ENCODE measurements at regions not wholly inside any gene's neighbourhood (a gene's known extent, or its start where the extent isn't known, plus 50 kb on each side); places are given as distances from the start of the nearest gene placed in this dataset.
"Not testable (repeated sequence)": the region's sequence is repeated elsewhere in the genome, so short reads cannot be mapped to it uniquely, and the experiment has no call there.

GRCh38 chr18:49694402-49694801 lies 118.9 kb downstream of the ACAA2 start:
- no peak for DNase-seq (ENCODE audit: low spot score)

- no peak for DNase-seq (ENCODE audit: low spot score)
Measured at GRCh38 chr18:49693717-49694005, 119.7 kb downstream of the ACAA2 start.

GRCh38 chr18:49692906-49693716 lies 120.2 kb downstream of the ACAA2 start:
- DNase-seq (ENCODE audit: low spot score), result no peak

GRCh38 chr18:49691177-49691608 lies 122.1 kb downstream of the ACAA2 start:
- peak; percentile 85 for DNase-seq (ENCODE audit: low spot score)

GRCh38 chr18:49690312-49690711 lies 123.0 kb downstream of the ACAA2 start:
- peak; percentile 44 for DNase-seq (ENCODE audit: low spot score)

GRCh38 chr18:49685231-49685942 lies 123.5 kb downstream of the LIPG start:
- DNase-seq (ENCODE audit: low spot score), result no peak

GRCh38 chr18:49682803-49683190 lies 120.9 kb downstream of the LIPG start:
- DNase-seq (ENCODE audit: low spot score), result not testable (repeated sequence)

GRCh38 chr18:49682173-49682802 lies 120.4 kb downstream of the LIPG start:
- no peak for DNase-seq (ENCODE audit: low spot score)

GRCh38 chr18:49681387-49681786 lies 119.5 kb downstream of the LIPG start:
- no peak for DNase-seq (ENCODE audit: low spot score)

- no peak for DNase-seq (ENCODE audit: low spot score)
Measured at GRCh38 chr18:49678440-49678839, 116.6 kb downstream of the LIPG start.

- no peak for DNase-seq (ENCODE audit: low spot score)
Measured at GRCh38 chr18:49677762-49678413, 116.0 kb downstream of the LIPG start.

- DNase-seq (ENCODE audit: low spot score), result no peak
Measured at GRCh38 chr18:49677081-49677480, 115.2 kb downstream of the LIPG start.

GRCh38 chr18:49673281-49673680 lies 111.4 kb downstream of the LIPG start:
- no peak for DNase-seq (ENCODE audit: low spot score)

- no peak for DNase-seq (ENCODE audit: low spot score)
Measured at GRCh38 chr18:49672853-49673252, 111.0 kb downstream of the LIPG start.

- no peak for DNase-seq (ENCODE audit: low spot score)
Measured at GRCh38 chr18:49669403-49669802, 107.5 kb downstream of the LIPG start.

GRCh38 chr18:49668574-49669275 lies 106.9 kb downstream of the LIPG start:
- DNase-seq (ENCODE audit: low spot score), result no peak

GRCh38 chr18:49667462-49667861 lies 105.6 kb downstream of the LIPG start:
- no peak for DNase-seq (ENCODE audit: low spot score)

- DNase-seq (ENCODE audit: low spot score), result no peak
Measured at GRCh38 chr18:49666045-49666775, 104.4 kb downstream of the LIPG start.

- DNase-seq (ENCODE audit: low spot score), result peak; percentile 36
Measured at GRCh38 chr18:49663899-49664890, 102.3 kb downstream of the LIPG start.

GRCh38 chr18:49662506-49662905 lies 100.6 kb downstream of the LIPG start:
- no peak for DNase-seq (ENCODE audit: low spot score)
